HEK293 (cell line): ENCODE measurements at regions not wholly inside any gene's neighbourhood (a gene's known extent, or its start where the extent isn't known, plus 50 kb on each side); places are given as distances from the start of the nearest gene placed in this dataset.

Experiments
- CTCF ChIA-PET: fragments of 350-600 bp; formaldehyde crosslinking; extraction: SDS; loops from one replicate; lab custom pipeline; 2021; ENCODE audit warnings: antibody characterized with exemption; lab: Yijun Ruan, JAX
- POLR2A ChIA-PET: fragments of 300-600 bp; formaldehyde crosslinking; extraction: SDS; loops from one replicate; lab custom pipeline; 2020; ENCODE audit warnings: antibody characterized with exemption, inconsistent platforms; lab: Yijun Ruan, JAX
- H3K27ac ChIP-seq: fragments of 200-500 bp; sonication (Bioruptor generic); 2 replicates; pipeline ENCODE4 v1.5.1; 2014; ENCODE audit warnings: low read depth, low read length, control low read depth, inconsistent platforms; ENCODE audit errors: extremely low read depth
- H3K36me3 ChIP-seq, 2 experiments: fragments of 200-500 bp in 1 of 2; sonication (Bioruptor generic) in 1 of 2; 1 replicate in 1 of 2; 2 replicates in 1 of 2; pipeline ENCODE4 v1.5.1; 2014 to 2017; ENCODE audit warnings: inconsistent platforms in 2 of 2, low read length in 2 of 2; ENCODE audit not compliant: control insufficient read depth in 2 of 2, insufficient read depth in 1 of 2
- H3K4me1 ChIP-seq: fragments of 200-500 bp; sonication (Bioruptor generic); 2 replicates; pipeline ENCODE4 v1.5.1; 2014; ENCODE audit warnings: mild to moderate bottlenecking, low read length, inconsistent platforms; ENCODE audit not compliant: control insufficient read depth, insufficient read depth
- H3K4me3 ChIP-seq: 2 replicates; pipeline ENCODE4 v1.5.1; 2011; ENCODE audit warnings: low read depth, mild to moderate bottlenecking, control low read depth, low read length, moderate library complexity
- H3K9me3 ChIP-seq: fragments of 200-500 bp; sonication (Bioruptor generic); 2 replicates; pipeline ENCODE4 v1.5.1; 2014; ENCODE audit warnings: low read depth, low read length, inconsistent platforms; ENCODE audit not compliant: control insufficient read depth, insufficient read depth
- BCL6B ChIP-seq: fragments of 450-650 bp; formaldehyde crosslinking; IDR thresholded peaks from 2 replicates; pipeline ENCODE4 v1.5.1; 2017; ENCODE audit warnings: missing biosample characterization, missing genetic modification characterization
- KLF7 ChIP-seq: fragments of 450-650 bp; formaldehyde crosslinking; IDR thresholded peaks from 2 replicates; pipeline ENCODE4 v1.5.1; 2016; ENCODE audit warnings: missing biosample characterization, missing genetic modification characterization, borderline replicate concordance
- KLF9 ChIP-seq: fragments of 450-650 bp; formaldehyde crosslinking; IDR thresholded peaks from 2 replicates; pipeline ENCODE4 v1.5.1; 2016; ENCODE audit warnings: missing biosample characterization, missing genetic modification characterization, low read depth
- MEIS1 ChIP-seq: sonication (generic); formaldehyde crosslinking; IDR thresholded peaks from 2 replicates; pipeline ENCODE4 v1.8.1; 2022; ENCODE audit warnings: missing genetic modification reagents, mild to moderate bottlenecking, borderline replicate concordance
- PRDM1 ChIP-seq: fragments of 450-650 bp; formaldehyde crosslinking; IDR thresholded peaks from 2 replicates; pipeline ENCODE4; 2016; ENCODE audit warnings: missing biosample characterization, missing genetic modification characterization
- REST ChIP-seq: fragments of 450-650 bp; formaldehyde crosslinking; IDR thresholded peaks from 2 replicates; pipeline ENCODE4 v1.5.1; 2016; ENCODE audit warnings: missing biosample characterization, missing genetic modification characterization
- TSHZ1 ChIP-seq: fragments of 450-650 bp; formaldehyde crosslinking; IDR thresholded peaks from 2 replicates; pipeline ENCODE4 v1.5.1; 2016; ENCODE audit warnings: missing biosample characterization, missing genetic modification characterization, borderline replicate concordance
- ZBTB1 ChIP-seq: fragments of 450-650 bp; formaldehyde crosslinking; IDR thresholded peaks from 2 replicates; pipeline ENCODE4 v1.5.1; 2016; ENCODE audit warnings: missing biosample characterization, missing genetic modification characterization
- ZFP37 ChIP-seq: fragments of 450-650 bp; formaldehyde crosslinking; IDR thresholded peaks from 2 replicates; pipeline ENCODE4 v1.5.1; 2016; ENCODE audit warnings: missing biosample characterization, missing genetic modification characterization
- ZNF169 ChIP-seq: fragments of 450-650 bp; formaldehyde crosslinking; IDR thresholded peaks from 2 replicates; pipeline ENCODE4 v1.5.1; 2016; ENCODE audit warnings: missing biosample characterization, missing genetic modification characterization
- ZNF391 ChIP-seq: fragments of 450-650 bp; formaldehyde crosslinking; IDR thresholded peaks from 2 replicates; pipeline ENCODE4 v1.5.1; 2016; ENCODE audit warnings: low read depth, missing biosample characterization, missing genetic modification characterization, borderline replicate concordance
- ZNF404 ChIP-seq: fragments of 450-650 bp; formaldehyde crosslinking; IDR thresholded peaks from 2 replicates; pipeline ENCODE4 v1.5.1; 2017; ENCODE audit warnings: missing biosample characterization, missing genetic modification characterization
- ZNF449 ChIP-seq: fragments of 450-650 bp; formaldehyde crosslinking; IDR thresholded peaks from 2 replicates; pipeline ENCODE4 v1.5.1; 2017; ENCODE audit warnings: missing biosample characterization, mild to moderate bottlenecking, missing genetic modification characterization, moderate library complexity
- ZNF571 ChIP-seq: fragments of 450-650 bp; formaldehyde crosslinking; IDR thresholded peaks from 2 replicates; pipeline ENCODE4 v1.5.0; 2017; ENCODE audit warnings: missing biosample characterization, missing genetic modification characterization
- ZNF701 ChIP-seq: fragments of 450-650 bp; formaldehyde crosslinking; IDR thresholded peaks from 2 replicates; pipeline ENCODE4 v1.5.1; 2016; ENCODE audit warnings: missing biosample characterization, missing genetic modification characterization
- ZSCAN16 ChIP-seq: fragments of 450-650 bp; formaldehyde crosslinking; IDR thresholded peaks from 2 replicates; pipeline ENCODE4 v1.5.1; 2016; ENCODE audit warnings: missing biosample characterization, missing genetic modification characterization
- TF ChIP-seq, protein P1 (sequence below): fragments of 450-650 bp; formaldehyde crosslinking; IDR thresholded peaks from 2 replicates; pipeline ENCODE4; 2016; ENCODE audit warnings: missing biosample characterization, missing genetic modification characterization
- TF ChIP-seq, protein P2 (sequence below): fragments of 450-650 bp; formaldehyde crosslinking; IDR thresholded peaks from 2 replicates; pipeline ENCODE4 v1.5.1; 2016; ENCODE audit warnings: missing biosample characterization, missing genetic modification characterization
- TF ChIP-seq, protein P3 (sequence below): fragments of 450-650 bp; IDR thresholded peaks from 2 replicates; pipeline ENCODE4 v1.5.1; 2018; ENCODE audit warnings: missing biosample characterization, mild to moderate bottlenecking, missing genetic modification characterization

GRCh38 chr14:41549821-41550607 lies 56.7 kb upstream of the LRFN5 start:
- TF ChIP-seq ZNF391 (tag by site-specific recombination): no peak
- no peak for TF ChIP-seq ZNF571 (tag by site-specific recombination)
- TF ChIP-seq PRDM1 (tag by site-specific recombination): no peak
- TF ChIP-seq KLF7 (tag by site-specific recombination): no peak
- TF ChIP-seq KLF9 (tag by site-specific recombination): no peak
- no peak for TF ChIP-seq ZNF701 (tag by site-specific recombination)
- TF ChIP-seq REST (tag by site-specific recombination): no peak
- TF ChIP-seq ZNF449 (tag by site-specific recombination): no peak
- no peak for TF ChIP-seq ZBTB1 (tag by site-specific recombination)
- TF ChIP-seq, protein P1, sequence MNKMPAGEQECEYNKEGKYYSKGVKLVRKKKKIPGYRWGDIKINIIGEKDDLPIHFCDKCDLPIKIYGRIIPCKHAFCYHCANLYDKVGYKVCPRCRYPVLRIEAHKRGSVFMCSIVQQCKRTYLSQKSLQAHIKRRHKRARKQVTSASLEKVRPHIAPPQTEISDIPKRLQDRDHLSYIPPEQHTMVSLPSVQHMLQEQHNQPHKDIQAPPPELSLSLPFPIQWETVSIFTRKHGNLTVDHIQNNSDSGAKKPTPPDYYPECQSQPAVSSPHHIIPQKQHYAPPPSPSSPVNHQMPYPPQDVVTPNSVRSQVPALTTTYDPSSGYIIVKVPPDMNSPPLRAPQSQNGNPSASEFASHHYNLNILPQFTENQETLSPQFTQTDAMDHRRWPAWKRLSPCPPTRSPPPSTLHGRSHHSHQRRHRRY: no peak
- no peak overlapping the region for H3K4me3 ChIP-seq
- H3K27ac ChIP-seq: no peak overlapping the region
- POLR2A ChIA-PET: no interaction called here
- CTCF ChIA-PET: interaction anchor here (1.5 kb wide), 1 partner anchor 51 kb away, joined by 3 read pairs; no protein-coding TSS in a partner anchor
- H3K4me1 ChIP-seq: no peaks in the 10 kb centered on the region
- no peaks in the 10 kb centered on the region for H3K9me3 ChIP-seq
- no peaks in the 10 kb centered on the region for H3K36me3 ChIP-seq

- Histone ChIP-seq H3K4me1 (no peaks in the 10 kb centered on the region), H3K9me3 (no peaks in the 10 kb centered on the region), H3K4me3 (no peak overlapping the region), H3K36me3 (no peaks in the 10 kb centered on the region), H3K27ac (no peak overlapping the region)
- POLR2A ChIA-PET: no interaction called here
- CTCF ChIA-PET: interaction anchor here (0.7 to 1.5 kb wide), 2 partner anchors 51 to 1551 kb away, joined by 3 read pairs; no protein-coding TSS in a partner anchor
- TF ChIP-seq ZNF169 (tag by site-specific recombination): no peak
- TF ChIP-seq ZFP37: no peak
- TF ChIP-seq MEIS1: no peak
- TF ChIP-seq ZNF404 (tag by site-specific recombination): no peak
- TF ChIP-seq, protein P2, sequence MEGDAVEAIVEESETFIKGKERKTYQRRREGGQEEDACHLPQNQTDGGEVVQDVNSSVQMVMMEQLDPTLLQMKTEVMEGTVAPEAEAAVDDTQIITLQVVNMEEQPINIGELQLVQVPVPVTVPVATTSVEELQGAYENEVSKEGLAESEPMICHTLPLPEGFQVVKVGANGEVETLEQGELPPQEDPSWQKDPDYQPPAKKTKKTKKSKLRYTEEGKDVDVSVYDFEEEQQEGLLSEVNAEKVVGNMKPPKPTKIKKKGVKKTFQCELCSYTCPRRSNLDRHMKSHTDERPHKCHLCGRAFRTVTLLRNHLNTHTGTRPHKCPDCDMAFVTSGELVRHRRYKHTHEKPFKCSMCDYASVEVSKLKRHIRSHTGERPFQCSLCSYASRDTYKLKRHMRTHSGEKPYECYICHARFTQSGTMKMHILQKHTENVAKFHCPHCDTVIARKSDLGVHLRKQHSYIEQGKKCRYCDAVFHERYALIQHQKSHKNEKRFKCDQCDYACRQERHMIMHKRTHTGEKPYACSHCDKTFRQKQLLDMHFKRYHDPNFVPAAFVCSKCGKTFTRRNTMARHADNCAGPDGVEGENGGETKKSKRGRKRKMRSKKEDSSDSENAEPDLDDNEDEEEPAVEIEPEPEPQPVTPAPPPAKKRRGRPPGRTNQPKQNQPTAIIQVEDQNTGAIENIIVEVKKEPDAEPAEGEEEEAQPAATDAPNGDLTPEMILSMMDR (tag by site-specific recombination): no peak
- no peak for TF ChIP-seq ZSCAN16 (tag by site-specific recombination)
- no peak for TF ChIP-seq BCL6B
- TF ChIP-seq, protein P3, sequence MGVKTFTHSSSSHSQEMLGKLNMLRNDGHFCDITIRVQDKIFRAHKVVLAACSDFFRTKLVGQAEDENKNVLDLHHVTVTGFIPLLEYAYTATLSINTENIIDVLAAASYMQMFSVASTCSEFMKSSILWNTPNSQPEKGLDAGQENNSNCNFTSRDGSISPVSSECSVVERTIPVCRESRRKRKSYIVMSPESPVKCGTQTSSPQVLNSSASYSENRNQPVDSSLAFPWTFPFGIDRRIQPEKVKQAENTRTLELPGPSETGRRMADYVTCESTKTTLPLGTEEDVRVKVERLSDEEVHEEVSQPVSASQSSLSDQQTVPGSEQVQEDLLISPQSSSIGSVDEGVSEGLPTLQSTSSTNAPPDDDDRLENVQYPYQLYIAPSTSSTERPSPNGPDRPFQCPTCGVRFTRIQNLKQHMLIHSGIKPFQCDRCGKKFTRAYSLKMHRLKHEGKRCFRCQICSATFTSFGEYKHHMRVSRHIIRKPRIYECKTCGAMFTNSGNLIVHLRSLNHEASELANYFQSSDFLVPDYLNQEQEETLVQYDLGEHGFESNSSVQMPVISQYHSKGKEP (tag by site-specific recombination): no peak
- TF ChIP-seq TSHZ1: no peak
- TF ChIP-seq ZBTB1 (tag by site-specific recombination): no peak
These were observed 57.4 kb upstream of the LRFN5 start for GRCh38 chr14:41549282-41549681.
